Muscle layer of duodenum (tissue), 2 donors: ENCODE measurements at regions not wholly inside any gene's neighbourhood (a gene's known extent, or its start where the extent isn't known, plus 50 kb on each side); places are given as distances from the start of the nearest gene placed in this dataset.

Experiments used
- H3K27ac ChIP-seq: one replicate; pipeline ENCODE4 v1.7.0; 2013; ENCODE audit warnings: mild to moderate bottlenecking, low read length
- H3K27me3 ChIP-seq: one replicate; pipeline ENCODE4 v1.7.0; 2013; ENCODE audit warnings: low read depth, mild to moderate bottlenecking, control low read depth, low read length
- H3K36me3 ChIP-seq, 2 donors: one replicate each; pipeline ENCODE4 v1.7.0; 2013; ENCODE audit warnings: low read length in 2 of 2, control low read depth in 1 of 2, mild to moderate bottlenecking in 1 of 2; ENCODE audit not compliant: insufficient read depth in 2 of 2, control insufficient read depth in 1 of 2
- H3K4me1 ChIP-seq, 2 donors: one replicate each; pipeline ENCODE4 v1.7.0; 2013; ENCODE audit warnings: low read length in 2 of 2, mild to moderate bottlenecking in 2 of 2, control low read depth in 1 of 2, moderate library complexity in 1 of 2; ENCODE audit not compliant: insufficient read depth in 2 of 2, control insufficient read depth in 1 of 2
- H3K4me3 ChIP-seq, 2 donors: one replicate each; pipeline ENCODE4 v1.7.0; 2013; ENCODE audit warnings: low read length in 2 of 2, low read depth in 1 of 2, mild to moderate bottlenecking in 1 of 2
- H3K9me3 ChIP-seq, 2 donors: one replicate each; pipeline ENCODE4 v1.7.0; 2013; ENCODE audit warnings: low read length in 2 of 2, control low read depth in 1 of 2, mild to moderate bottlenecking in 1 of 2; ENCODE audit not compliant: control insufficient read depth in 1 of 2
- donor health status: healthy.

DNA sequence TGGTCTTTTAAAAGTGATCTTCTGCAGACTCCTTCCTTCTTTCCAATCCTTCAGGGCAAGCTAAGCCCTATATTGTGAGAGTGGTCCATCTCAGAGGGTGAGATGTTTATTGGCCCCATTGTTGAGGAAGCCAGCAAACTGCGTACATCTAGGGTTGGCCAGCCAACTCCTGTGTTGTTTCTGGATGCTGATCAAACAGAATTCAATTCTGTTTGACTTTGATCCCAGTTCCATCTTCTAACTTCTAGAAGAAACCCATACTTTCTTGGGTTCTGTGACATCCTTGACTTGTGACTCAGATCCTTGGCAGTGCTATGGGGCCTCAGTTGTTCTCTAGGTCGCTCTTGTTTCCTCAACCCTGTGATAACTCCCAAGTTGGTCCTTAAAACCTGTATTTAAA lies 116.2 kb downstream of the LSMEM1 start:
- H3K36me3 ChIP-seq = no peaks in the 10 kb centered on the region
- H3K9me3 ChIP-seq = peaks cover 0 to under 1% of the 10 kb centered on the region in 2 donors

DNA sequence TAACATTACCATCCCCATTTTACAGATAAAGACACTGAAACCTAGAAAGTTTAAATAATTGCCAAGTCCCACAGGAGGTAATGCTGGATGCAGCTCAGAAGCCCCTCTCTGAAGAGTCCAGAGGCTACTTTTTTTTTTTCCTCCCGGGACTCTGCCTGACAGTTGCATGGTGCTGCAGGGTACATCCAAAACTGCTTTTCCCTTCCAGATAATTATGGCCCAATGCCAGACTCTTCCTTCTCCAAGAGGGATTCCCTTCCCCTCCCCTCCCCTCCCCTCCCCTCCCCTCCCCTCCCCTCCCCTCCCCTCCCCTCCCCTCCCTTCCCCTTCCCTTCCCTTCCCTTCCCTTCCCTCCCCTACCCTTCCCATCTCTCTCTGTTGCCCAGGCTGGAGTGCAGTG lies 122.9 kb downstream of the LSMEM1 start:
- H3K4me1 ChIP-seq = no peaks in the 10 kb centered on the region
- H3K4me3 ChIP-seq = no peak overlapping the region
- H3K9me3 ChIP-seq = peaks cover 0 to 2% of the 10 kb centered on the region in 2 donors
- no peaks in the 10 kb centered on the region for H3K27me3 ChIP-seq
- H3K27ac ChIP-seq = no peak overlapping the region
- H3K36me3 ChIP-seq = no peaks in the 10 kb centered on the region

More for the DNA sequence above, 116.2 kb downstream of the LSMEM1 start:
- H3K4me3 ChIP-seq = no peak overlapping the region
- peaks cover 0 to 13% of the 10 kb centered on the region in 2 donors for H3K4me1 ChIP-seq
- no peak overlapping the region for H3K27ac ChIP-seq
- no peaks in the 10 kb centered on the region for H3K27me3 ChIP-seq

DNA sequence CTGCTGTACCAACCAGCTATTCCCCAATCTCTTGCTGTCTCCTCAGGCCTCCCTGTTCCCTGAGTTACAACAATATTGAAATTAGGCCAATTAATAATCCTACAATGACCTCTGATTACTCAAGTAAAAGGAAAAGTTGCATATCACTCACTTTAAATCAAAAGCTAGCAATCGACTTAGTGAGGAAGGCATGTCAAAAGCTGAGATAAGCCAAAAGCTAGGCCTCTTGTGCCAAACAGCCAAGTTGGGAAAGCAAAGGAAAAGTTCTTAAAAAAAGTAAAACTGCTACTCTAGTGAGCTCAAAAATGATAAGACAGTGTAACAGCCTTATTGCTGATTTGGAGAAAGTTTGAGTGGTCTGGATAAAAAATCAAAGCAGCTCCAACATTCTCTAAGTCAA lies 129.8 kb downstream of the LSMEM1 start:
- H3K4me1 ChIP-seq = no peaks in the 10 kb centered on the region
- H3K27me3 ChIP-seq = no peaks in the 10 kb centered on the region
- no peaks in the 10 kb centered on the region for H3K9me3 ChIP-seq
- no peaks in the 10 kb centered on the region for H3K36me3 ChIP-seq
- H3K4me3 ChIP-seq = no peak overlapping the region
- no peak overlapping the region for H3K27ac ChIP-seq

DNA sequence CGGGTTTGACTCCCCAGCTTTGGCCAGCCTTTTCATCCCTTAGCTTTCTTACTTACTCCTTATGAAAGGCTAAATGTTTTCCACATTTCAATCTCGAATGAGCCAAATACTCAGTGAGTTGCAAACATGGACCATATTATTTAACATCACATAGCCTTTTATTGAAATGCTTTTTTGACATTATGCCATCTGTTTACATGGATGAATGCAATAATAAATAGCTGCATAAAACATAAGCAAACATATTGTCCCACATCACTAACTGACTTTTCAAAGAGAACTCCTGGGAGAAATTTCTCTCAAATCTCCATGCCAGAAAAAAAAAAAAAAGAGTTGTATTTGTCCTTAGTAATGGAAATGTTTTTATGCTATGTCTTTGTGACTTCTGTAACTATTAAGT lies 134.9 kb downstream of the LSMEM1 start:
- no peaks in the 10 kb centered on the region for H3K27me3 ChIP-seq
- no peaks in the 10 kb centered on the region for H3K9me3 ChIP-seq
- no peak overlapping the region for H3K4me3 ChIP-seq
- H3K36me3 ChIP-seq = no peaks in the 10 kb centered on the region
- H3K4me1 ChIP-seq = no peaks in the 10 kb centered on the region
- no peak overlapping the region for H3K27ac ChIP-seq

DNA sequence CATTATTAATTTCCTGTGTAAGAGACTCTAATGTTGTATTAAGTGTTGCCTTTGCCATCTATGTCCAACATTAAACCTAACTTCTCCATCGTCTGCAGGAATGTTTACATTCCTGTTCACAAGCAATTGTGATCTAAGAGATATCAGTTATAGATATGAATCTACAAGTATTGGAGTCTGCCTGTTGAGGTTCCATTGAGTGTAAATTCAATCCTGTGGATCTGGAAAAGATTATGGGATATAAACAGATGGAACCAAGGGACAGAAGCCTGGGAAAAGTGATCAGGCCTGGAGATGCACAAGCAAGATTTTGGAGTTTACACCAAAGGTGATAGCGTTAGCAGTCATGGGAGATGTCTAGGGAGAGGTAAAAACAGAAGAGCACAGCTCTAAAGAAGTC lies 135.5 kb downstream of the LSMEM1 start:
- no peak overlapping the region for H3K4me3 ChIP-seq

DNA sequence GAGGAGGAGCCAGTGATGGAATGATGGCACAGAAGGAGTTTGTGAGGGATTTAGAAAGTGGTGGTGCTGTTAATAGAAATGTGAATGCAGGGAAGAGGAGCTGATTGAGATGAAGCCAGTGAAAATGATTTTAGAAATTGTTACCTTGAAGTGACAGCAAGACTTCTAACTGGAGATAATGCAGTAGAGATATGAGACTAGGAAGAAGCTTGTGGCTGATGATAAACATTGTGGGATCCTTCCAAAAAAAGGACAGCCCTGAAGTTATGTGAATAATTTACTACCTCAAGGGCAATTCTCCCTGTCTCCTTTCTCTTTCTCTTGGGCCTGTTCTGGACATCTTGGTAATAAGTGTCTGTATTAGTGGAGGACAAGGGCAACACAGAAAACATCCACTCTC lies 138.6 kb downstream of the LSMEM1 start:
- Histone ChIP-seq H3K27me3 (no peaks in the 10 kb centered on the region), H3K4me1 (no peaks in the 10 kb centered on the region), H3K36me3 (no peaks in the 10 kb centered on the region), H3K9me3 (no peaks in the 10 kb centered on the region), H3K4me3 (no peak overlapping the region), H3K27ac (no peak overlapping the region)

More for the DNA sequence above, 135.5 kb downstream of the LSMEM1 start:
- no peaks in the 10 kb centered on the region for H3K27me3 ChIP-seq
- H3K27ac ChIP-seq = no peak overlapping the region
- no peaks in the 10 kb centered on the region for H3K4me1 ChIP-seq
- no peaks in the 10 kb centered on the region for H3K36me3 ChIP-seq
- no peaks in the 10 kb centered on the region for H3K9me3 ChIP-seq

DNA sequence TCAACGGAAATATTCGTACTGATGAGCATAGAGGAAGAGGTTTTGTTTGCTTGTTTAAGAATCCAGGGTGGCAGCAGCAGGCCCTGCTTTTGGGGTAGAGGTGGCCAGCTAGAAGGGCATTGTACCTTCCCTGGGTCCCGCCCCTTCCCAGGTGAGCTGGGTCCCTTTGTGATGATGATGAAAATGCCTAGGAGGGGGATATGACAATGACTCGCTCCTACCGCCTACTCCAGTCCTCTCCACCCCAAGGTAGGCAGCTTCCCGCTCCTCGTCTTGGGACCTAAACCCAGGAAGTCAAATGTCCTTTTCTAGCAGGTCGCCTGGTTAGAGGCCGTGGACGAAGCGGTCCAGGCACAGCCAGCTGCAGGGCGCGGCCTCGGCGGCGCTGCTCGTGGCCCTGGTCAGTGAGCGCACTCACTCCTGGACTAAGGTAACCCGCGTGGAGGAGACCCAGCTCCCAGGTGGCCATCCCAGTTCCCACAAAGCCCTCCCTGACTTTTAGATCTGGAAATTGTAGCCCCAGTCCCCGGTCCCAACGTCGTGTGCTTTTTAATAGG lies 141.4 kb downstream of the LSMEM1 start:
- Histone ChIP-seq H3K27me3 (no peaks in the 10 kb centered on the region), H3K27ac (no peak overlapping the region), H3K9me3 (no peaks in the 10 kb centered on the region), H3K36me3 (no peaks in the 10 kb centered on the region), H3K4me3 (no peak overlapping the region), H3K4me1 (no peaks in the 10 kb centered on the region)

DNA sequence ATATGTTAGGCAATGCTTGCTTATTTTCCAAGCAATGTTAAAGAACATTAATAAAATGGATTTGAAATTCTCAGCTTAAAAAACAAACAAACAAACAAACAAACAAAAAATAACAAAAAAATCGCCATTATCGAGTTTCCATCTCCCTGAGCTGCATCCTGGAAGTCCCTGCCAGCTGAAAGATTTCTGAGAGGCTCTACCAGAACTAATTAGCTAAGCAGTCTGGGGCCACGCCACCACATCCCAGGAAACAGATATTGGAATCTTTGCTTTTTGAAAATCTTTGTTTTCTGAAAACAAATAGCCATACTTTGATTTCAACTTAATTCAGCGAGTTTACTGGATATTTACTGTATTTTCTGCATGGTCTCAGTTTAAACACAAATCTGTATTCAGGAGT lies 143.6 kb downstream of the LSMEM1 start:
- Histone ChIP-seq H3K27ac (no peak overlapping the region), H3K36me3 (no peaks in the 10 kb centered on the region), H3K4me3 (no peak overlapping the region), H3K9me3 (no peaks in the 10 kb centered on the region), H3K4me1 (no peaks in the 10 kb centered on the region), H3K27me3 (no peaks in the 10 kb centered on the region)

DNA sequence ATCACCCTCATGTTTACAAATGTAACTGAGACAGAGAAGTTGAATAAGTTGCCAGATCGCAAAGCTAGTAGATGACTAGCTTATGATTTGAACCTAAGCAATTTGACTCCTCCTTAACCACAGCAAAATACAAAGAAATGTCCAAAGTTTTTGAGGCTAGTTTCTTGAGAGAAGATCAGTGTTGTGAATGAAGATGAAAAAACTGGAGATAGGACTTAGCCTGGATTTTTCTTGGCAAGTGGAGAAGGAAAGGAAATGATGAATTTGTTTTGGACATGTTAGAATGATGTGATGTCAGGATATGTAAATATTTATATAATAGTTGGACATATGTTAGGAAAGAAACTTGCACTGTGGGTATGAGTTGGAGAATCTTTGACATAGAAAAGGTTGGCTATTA lies 149.8 kb downstream of the LSMEM1 start:
- Histone ChIP-seq H3K36me3 (no peaks in the 10 kb centered on the region), H3K27ac (no peak overlapping the region), H3K27me3 (no peaks in the 10 kb centered on the region), H3K4me1 (no peaks in the 10 kb centered on the region), H3K4me3 (no peak overlapping the region), H3K9me3 (no peaks in the 10 kb centered on the region)

DNA sequence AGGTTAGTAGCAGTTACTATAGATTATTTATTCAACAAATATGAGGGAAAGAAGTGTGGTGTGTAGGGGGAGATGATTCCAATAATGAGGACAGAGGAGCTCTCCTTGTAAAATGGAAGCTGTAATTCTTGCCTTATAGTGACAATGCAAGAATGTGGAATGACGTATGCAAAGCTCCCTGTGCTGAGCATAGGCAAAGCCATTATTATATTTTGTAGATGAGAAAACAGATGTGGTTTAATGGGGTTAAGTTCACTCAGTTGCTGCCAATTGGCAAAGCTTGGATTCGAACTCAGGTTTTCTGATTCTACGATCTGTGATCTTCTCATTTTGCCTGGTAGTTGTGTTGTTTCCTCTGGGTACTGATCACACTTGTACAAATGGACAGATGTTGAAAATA lies 153.3 kb downstream of the LSMEM1 start:
- Histone ChIP-seq H3K4me3 (no peak overlapping the region), H3K9me3 (no peaks in the 10 kb centered on the region), H3K36me3 (no peaks in the 10 kb centered on the region), H3K27me3 (no peaks in the 10 kb centered on the region), H3K4me1 (no peaks in the 10 kb centered on the region), H3K27ac (no peak overlapping the region)

DNA sequence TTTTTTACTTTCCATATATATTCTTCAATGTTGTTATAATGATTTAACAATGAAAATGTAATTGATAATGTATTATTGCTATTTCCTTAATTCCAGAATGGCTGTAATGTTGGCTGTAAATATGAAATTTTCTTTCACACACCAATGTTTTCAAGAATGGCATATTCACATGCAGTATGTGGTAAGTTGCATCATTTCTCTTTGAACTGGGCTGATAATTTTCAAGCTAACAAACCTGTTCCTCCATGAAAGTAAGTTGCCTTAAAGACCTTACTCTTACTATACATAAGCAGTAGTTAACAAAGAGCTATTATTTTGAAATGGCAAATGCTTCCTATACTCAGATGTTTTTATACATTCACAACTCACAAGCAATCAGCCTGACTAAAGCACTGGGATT lies 154.5 kb downstream of the TMEM168 start:
- Histone ChIP-seq H3K9me3 (no peaks in the 10 kb centered on the region), H3K27ac (no peak overlapping the region), H3K27me3 (no peaks in the 10 kb centered on the region), H3K4me3 (no peak overlapping the region), H3K4me1 (no peaks in the 10 kb centered on the region), H3K36me3 (no peaks in the 10 kb centered on the region)

DNA sequence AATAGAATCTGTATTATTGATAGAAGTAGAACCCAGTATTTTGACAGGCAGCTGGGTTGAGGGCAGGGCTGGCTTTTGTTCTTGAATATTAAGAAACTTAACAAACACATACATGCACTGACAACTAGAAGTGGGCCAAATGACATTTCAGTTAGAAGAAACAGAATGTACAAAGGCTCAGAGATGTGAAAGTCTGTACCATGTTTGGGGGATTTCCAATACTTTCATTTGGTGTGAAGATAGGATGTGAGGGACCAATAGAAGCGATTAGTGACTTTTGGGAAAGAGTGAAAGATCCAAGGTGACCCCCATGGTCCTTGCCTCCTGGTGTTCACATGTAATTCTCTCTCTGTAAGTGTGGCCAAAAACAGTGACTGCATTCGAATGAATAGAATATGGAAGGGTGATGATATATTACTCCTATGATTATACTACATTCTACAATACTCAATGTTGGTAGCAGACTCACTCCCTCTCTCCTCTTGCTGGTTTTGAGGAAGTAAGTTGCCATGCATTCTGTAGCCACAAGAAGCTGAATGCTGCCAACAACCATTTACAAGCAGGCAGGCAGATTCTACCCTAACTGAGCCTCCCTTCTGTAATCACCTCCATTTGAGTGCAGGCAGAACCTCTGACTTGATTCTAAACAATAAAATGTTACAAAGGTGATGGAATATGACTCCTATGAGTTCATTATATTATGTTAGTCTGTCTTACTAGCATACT lies 151.4 kb downstream of the TMEM168 start:
- Histone ChIP-seq H3K27ac (no peak overlapping the region), H3K4me1 (no peaks in the 10 kb centered on the region), H3K36me3 (no peaks in the 10 kb centered on the region), H3K4me3 (no peak overlapping the region), H3K9me3 (peaks cover 0 to 3% of the 10 kb centered on the region in 2 donors), H3K27me3 (no peaks in the 10 kb centered on the region)
